Hematopoietic multipotent progenitor cell treated with erythropoietin and hydrocortisone succinate and interleukin-3 and kit ligand, for 6 days (in vitro differentiated cells): ENCODE measurements at regions not wholly inside any gene's neighbourhood (a gene's known extent, or its start where the extent isn't known, plus 50 kb on each side); places are given as distances from the start of the nearest gene placed in this dataset.
"Not testable (repeated sequence)": the region's sequence is repeated elsewhere in the genome, so short reads cannot be mapped to it uniquely, and the experiment has no call there.

Experiments used
- DNase-seq: peaks from one replicate; pipeline ENCODE4 v3.0.0-alpha.2; 2015

DNA sequence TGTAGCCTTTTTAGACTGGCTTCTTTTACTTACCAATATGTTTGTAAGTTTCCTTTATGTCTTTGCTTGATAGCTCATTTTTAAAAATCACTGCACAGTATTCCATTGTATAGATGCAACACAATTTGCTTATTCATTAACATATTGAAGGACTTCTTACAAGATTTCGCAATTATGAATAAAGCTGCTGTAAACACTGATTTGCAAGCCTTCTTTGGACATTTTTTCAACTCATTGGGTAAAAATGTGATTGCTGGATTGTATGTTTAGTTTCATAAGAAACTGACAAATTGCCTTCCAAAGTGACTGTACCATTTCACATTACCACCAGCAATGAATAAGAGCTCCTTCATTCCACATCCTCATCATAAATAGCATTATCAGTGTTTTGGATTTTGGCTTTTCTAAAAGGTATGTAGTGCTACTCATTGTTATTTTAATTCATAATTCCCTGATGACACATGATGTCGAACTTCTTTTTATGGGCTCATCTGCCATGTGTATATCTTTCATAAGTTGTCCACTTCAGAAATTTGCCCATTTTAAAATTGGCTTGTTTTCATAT lies 80.7 kb downstream of the TFAP2B start:
- no peak for DNase-seq

DNA sequence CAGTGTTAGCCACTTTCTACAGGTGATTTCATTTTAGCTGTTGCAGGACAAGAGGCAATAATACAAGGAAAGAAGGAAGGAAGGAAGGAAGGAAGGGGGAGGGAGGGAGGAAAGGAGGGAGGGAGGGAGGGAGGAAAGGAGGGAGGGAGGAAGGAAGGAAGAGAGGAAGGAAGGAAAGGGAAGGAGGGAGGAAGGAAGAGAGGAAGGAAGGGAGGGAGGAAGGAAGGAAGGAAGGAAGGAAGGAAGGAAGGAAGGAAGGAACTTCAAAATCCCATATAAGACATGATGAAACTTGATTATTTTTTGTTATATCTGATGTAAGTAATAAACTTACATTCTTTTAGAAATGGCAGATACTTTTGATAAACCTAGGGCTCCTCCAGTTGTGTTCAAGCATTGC lies 83.6 kb downstream of the TFAP2B start:
- no peak for DNase-seq

DNA sequence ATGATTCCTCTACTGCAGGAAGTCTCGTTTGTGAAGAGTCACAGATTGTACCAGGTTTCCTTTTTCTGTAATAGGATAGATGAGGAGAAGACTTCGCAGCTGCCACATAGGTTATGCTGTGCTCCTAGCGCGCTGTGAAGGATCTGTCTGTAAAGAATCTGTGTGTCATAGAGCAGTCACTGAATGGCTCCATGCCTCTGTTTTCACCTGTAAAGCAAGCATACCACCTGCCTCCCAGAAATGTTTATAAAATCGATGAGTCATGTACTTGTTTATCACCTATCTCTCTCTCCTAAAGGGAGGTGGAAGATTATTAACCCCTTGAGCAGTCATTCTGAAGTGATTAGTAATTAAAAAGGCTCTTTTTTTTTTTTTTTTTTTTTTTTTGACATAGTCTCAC lies 86.6 kb downstream of the TFAP2B start:
- DNase-seq = no peak

GRCh38 chr6:50907565-50907964 lies 88.9 kb downstream of the TFAP2B start:
- no peak for DNase-seq

GRCh38 chr6:50913105-50913770 lies 94.6 kb downstream of the TFAP2B start:
- no peak for DNase-seq

DNA sequence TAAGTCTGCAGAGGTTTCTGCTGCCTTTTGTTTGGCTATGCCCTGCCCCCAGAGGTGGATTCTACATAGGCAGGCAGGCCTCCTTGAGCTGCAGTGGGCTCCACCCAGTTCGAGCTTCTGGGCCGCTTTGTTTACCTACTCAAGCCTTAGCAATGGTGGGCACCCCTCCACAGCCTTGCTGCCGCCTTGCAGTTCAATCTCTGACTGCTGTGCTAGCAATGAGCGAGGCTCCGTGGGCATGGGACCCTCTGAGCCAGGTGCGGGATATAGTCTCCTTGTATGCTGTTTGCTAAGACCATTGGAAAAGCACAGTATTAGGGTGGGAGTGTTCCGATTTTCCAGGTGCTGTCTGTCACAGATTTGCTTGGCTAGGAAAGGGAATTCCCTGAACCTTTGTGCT lies 102.7 kb downstream of the TFAP2B start:
- not testable (repeated sequence) for DNase-seq

- no peak for DNase-seq
Measured at GRCh38 chr6:50921968-50922367, 103.3 kb downstream of the TFAP2B start.

GRCh38 chr6:50922579-50923525 lies 104.2 kb downstream of the TFAP2B start:
- no peak for DNase-seq

DNA sequence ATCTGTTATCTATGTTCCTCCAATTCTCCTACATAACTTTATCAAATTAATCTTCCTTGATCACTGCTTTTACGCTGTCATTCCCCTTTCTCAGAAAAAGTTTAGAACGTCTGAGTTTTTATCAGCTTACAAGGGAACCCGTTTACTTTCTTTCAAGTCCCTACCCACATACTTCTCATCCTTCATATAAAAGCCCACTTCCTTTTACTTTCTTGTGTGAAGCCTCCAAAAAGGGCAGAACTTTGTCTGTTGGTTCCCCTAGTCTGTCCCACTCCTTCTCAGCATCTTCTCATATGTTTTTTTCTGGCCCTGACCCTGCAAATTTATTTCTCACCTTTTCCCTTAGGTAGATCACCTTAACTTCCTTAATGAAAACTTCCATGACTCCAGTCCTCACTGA lies 106.1 kb downstream of the TFAP2B start:
- DNase-seq = no peak

DNA sequence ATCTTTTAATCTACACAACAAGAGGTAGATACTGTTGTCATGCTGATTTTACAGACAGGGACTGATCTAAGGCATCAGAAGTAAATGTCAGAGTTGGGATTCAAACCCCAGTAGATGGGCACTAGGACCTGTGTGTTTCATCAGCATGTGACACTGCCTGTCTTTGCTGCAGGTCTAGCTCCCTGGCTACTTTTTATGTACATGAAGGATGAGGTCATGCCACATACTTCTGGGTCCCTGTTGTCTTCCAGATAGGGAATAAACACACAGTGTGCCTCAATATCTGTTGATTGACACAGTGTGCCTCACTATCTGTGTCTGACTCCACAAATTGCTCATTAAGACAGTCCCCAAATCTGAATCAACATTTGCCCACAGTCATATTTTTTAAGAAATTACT lies 106.9 kb downstream of the TFAP2B start:
- DNase-seq = no peak

- DNase-seq = no peak
Measured at GRCh38 chr6:50925981-50926380, 107.3 kb downstream of the TFAP2B start.

DNA sequence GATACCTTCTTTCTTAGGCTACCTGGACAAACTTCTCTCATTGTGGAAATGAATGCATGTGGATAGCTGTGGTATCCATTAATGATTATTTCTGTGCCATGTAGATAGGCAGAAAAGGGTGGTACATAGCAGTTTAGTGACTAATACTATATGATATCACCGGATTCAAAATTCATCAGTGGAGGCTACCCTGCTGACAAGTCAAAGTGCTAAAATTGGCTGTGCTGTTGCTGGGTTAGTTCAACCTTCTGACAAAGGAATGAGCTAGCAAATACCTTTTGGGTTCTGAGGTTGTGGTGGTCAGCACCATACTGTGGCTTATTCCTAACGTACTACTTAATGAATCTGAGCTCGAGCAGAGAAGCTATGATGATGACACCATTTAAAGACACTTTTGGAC lies 109.1 kb downstream of the TFAP2B start:
- no peak for DNase-seq

- DNase-seq = no peak
Measured at GRCh38 chr6:50929323-50929722, 110.7 kb downstream of the TFAP2B start.

GRCh38 chr6:50935442-50935841 lies 116.8 kb downstream of the TFAP2B start:
- no peak for DNase-seq

DNA sequence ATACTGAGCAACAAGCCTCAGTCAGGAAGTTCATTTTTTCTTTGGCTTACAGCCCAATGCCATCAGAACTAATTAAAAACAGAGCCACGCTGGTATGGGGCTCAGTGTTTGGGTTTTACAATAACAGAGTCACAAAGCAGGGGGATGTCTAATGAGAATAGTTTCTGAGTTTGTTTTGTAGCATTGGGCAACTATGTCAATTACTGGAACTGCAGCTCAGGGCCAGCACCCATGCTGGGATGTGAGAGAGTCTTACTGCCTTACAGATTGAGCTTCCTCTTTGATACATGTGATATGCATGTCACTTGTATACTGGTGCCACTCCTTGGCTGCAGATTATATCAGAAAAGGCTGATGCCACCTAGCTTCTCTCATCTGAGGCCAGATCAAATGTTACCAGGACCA lies 117.6 kb downstream of the TFAP2B start:
- peak; percentile 8 for DNase-seq

- no peak for DNase-seq
Measured at GRCh38 chr6:50939931-50940330, 121.3 kb downstream of the TFAP2B start.

DNA sequence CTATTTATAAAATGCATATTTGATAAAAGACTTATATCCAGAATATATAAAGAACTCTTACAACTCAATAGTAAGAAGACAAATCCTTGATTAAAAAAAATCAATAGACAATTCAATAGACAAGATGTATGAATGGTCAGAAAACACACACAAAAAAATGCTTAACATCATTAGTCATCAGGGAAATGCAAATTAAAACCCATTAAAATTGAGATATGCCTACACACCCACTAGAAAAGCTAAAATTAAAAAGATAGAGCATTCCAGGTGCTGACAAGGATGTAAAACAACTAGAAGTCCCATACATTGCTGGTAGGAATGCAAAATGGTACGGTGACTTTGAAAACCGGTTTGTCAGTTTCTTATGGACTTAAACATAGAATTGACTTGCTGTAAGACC lies 127.1 kb downstream of the TFAP2B start:
- no peak for DNase-seq

GRCh38 chr6:50952092-50952907 lies 133.6 kb downstream of the TFAP2B start:
- no peak for DNase-seq

DNA sequence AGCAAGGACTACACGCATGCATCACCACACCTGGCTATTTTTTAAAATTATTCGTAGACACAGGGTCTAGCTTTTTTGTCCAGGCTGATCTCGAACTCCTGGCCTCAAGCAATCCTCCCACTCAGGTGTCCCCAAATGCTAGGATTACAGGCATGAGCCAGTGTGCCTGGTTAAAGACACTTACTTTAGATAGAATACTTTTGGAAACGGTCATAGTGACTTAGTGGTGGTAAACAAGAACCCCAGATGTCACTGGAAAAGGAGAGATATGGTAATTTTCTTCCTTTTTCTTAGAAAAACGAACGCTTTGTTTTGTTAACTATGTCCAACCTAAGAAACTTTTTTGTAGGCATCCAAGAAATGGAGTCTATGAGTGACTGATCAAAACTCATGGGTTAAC lies 137.3 kb downstream of the TFAP2B start:
- DNase-seq = no peak

DNA sequence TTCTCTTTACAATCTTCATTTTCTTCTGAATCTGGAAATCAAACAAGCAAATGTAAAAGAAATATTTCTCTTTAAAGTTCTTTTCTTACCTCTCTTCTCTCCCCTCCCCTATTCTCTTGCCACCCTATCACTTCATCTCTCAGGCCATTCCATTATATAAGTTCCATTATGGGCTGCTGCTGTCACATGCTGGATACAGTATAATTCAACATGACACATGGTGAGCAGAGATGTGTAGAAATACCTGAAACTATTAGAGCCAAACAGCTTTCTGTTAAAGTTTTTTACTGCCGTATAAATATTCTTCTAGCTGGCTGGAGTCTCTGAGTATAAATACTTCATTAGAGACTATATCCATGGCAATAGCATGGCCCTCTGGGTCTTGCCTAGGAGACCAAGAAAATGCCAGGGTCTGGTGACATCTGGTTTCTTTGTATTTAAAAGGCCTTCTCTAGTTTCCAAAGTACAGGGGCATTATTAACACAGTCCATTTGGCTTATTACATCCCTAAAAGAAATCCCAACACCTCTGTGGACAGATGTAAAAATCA lies 139.6 kb downstream of the TFAP2B start:
- DNase-seq = no peak

DNA sequence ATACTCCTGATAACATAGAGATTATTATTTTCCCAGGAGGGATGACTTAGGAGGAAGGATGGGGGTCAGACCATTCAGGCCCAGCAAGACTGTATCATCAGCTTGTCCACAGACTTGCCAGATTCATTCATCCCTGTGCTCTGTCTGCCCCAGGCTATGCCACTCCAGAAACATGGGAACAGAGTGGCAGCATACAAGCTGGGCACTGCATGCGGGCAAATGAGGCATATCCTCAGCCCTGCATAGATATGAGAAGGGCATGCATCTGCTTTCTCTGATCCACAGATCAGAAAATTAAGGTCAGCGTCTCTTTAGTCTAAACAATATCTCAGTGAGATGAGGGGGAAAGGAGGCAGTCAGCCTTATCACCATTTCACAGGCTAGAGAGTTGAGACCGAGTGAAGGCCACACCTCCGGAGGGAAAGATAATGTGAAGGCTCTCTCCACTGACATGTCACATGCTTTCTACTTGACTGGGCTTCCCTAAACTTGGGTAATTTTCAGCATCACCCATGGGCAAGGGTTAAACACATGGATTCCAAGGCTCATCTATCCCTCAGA lies 140.5 kb downstream of the TFAP2B start:
- DNase-seq = peak; percentile 91

DNA sequence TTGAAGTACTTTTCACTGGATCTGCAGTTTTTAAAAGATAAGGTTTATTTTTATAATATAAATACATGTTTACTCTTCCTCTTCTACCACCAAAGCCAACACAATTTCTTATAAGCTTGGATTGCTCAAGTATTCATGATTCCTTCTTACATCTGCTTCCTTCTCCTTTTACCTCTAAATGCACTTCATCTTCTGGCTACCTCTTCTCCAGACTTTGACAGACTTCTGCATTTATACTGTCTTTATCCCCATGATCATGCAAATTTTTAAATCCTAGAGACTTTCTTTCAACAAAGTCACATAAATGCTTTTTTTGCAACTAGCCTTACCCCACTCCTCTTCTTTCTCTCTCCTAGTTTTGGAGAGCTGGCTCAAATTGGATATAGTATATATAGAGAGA lies 142.9 kb downstream of the TFAP2B start:
- peak; percentile 16 for DNase-seq
